ENCODE measurements at regions not wholly inside any gene's neighbourhood (a gene's known extent, or its start where the extent isn't known, plus 50 kb on each side); places are given as distances from the start of the nearest gene placed in this dataset.

DNA sequence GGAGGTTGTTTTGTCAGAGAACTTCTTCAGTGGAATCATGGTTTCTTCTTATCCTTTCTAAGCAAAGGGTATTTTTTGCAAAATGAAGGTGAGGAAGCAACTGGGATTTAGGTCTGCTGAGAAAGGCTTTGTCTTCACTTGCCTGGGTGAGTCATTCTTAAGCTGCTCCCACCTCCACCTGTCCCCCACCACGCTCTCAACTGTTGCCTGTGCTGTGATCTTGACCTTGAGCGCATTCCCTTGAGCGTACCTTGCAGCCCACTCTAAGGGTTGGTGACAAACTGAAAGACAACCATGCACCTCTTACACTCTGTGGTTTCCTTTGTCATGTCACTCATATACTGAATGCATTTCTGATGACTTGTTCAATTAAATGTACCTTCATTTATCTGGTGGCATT is 641.1 kb downstream of the RNF144B start (continued):
- TF ChIP-seq RAD21 (IDR thresholded peaks at IDR 0.05 in 1 of 2, conservative IDR thresholded peaks at IDR 0.05 in 1 of 2; ENCODE audit: low read depth in 2 of 2, low read length in 2 of 2) (no peak), ASH2L (IDR thresholded peaks at IDR 0.05; ENCODE audit: low read length) (no peak), TAF7 (optimal IDR thresholded peaks at IDR 0.05; ENCODE audit: borderline replicate concordance, low read depth, low read length) (no peak), EGR1 (IDR thresholded peaks at IDR 0.05; ENCODE audit: borderline replicate concordance, low read depth, low read length) (no peak), TCF12 (IDR thresholded peaks at IDR 0.05; ENCODE audit: low read depth, low read length) (no peak)
- TF ChIP-seq, protein P1, sequence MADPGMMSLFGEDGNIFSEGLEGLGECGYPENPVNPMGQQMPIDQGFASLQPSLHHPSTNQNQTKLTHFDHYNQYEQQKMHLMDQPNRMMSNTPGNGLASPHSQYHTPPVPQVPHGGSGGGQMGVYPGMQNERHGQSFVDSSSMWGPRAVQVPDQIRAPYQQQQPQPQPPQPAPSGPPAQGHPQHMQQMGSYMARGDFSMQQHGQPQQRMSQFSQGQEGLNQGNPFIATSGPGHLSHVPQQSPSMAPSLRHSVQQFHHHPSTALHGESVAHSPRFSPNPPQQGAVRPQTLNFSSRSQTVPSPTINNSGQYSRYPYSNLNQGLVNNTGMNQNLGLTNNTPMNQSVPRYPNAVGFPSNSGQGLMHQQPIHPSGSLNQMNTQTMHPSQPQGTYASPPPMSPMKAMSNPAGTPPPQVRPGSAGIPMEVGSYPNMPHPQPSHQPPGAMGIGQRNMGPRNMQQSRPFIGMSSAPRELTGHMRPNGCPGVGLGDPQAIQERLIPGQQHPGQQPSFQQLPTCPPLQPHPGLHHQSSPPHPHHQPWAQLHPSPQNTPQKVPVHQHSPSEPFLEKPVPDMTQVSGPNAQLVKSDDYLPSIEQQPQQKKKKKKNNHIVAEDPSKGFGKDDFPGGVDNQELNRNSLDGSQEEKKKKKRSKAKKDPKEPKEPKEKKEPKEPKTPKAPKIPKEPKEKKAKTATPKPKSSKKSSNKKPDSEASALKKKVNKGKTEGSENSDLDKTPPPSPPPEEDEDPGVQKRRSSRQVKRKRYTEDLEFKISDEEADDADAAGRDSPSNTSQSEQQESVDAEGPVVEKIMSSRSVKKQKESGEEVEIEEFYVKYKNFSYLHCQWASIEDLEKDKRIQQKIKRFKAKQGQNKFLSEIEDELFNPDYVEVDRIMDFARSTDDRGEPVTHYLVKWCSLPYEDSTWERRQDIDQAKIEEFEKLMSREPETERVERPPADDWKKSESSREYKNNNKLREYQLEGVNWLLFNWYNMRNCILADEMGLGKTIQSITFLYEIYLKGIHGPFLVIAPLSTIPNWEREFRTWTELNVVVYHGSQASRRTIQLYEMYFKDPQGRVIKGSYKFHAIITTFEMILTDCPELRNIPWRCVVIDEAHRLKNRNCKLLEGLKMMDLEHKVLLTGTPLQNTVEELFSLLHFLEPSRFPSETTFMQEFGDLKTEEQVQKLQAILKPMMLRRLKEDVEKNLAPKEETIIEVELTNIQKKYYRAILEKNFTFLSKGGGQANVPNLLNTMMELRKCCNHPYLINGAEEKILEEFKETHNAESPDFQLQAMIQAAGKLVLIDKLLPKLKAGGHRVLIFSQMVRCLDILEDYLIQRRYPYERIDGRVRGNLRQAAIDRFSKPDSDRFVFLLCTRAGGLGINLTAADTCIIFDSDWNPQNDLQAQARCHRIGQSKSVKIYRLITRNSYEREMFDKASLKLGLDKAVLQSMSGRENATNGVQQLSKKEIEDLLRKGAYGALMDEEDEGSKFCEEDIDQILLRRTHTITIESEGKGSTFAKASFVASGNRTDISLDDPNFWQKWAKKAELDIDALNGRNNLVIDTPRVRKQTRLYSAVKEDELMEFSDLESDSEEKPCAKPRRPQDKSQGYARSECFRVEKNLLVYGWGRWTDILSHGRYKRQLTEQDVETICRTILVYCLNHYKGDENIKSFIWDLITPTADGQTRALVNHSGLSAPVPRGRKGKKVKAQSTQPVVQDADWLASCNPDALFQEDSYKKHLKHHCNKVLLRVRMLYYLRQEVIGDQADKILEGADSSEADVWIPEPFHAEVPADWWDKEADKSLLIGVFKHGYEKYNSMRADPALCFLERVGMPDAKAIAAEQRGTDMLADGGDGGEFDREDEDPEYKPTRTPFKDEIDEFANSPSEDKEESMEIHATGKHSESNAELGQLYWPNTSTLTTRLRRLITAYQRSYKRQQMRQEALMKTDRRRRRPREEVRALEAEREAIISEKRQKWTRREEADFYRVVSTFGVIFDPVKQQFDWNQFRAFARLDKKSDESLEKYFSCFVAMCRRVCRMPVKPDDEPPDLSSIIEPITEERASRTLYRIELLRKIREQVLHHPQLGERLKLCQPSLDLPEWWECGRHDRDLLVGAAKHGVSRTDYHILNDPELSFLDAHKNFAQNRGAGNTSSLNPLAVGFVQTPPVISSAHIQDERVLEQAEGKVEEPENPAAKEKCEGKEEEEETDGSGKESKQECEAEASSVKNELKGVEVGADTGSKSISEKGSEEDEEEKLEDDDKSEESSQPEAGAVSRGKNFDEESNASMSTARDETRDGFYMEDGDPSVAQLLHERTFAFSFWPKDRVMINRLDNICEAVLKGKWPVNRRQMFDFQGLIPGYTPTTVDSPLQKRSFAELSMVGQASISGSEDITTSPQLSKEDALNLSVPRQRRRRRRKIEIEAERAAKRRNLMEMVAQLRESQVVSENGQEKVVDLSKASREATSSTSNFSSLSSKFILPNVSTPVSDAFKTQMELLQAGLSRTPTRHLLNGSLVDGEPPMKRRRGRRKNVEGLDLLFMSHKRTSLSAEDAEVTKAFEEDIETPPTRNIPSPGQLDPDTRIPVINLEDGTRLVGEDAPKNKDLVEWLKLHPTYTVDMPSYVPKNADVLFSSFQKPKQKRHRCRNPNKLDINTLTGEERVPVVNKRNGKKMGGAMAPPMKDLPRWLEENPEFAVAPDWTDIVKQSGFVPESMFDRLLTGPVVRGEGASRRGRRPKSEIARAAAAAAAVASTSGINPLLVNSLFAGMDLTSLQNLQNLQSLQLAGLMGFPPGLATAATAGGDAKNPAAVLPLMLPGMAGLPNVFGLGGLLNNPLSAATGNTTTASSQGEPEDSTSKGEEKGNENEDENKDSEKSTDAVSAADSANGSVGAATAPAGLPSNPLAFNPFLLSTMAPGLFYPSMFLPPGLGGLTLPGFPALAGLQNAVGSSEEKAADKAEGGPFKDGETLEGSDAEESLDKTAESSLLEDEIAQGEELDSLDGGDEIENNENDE (IDR thresholded peaks at IDR 0.05; ENCODE audit: insufficient replicate concordance, low read length): no peak

Measured in H1 (cell line).